Ishikawa (cell line): ENCODE measurements at regions not wholly inside any gene's neighbourhood (a gene's known extent, or its start where the extent isn't known, plus 50 kb on each side); places are given as distances from the start of the nearest gene placed in this dataset.

Source experiments
- CEBPB ChIP-seq: IDR thresholded peaks from 2 replicates; pipeline ENCODE4 v1.6.1; 2012
- CREB1 ChIP-seq: IDR thresholded peaks from 2 replicates; pipeline ENCODE4 v1.6.1; 2012; ENCODE audit warnings: low read depth
- EGR1 ChIP-seq: IDR thresholded peaks from 2 replicates; pipeline ENCODE4 v1.6.1; 2012
- EP300 ChIP-seq: IDR thresholded peaks from 2 replicates; pipeline ENCODE4 v1.6.1; 2012; ENCODE audit warnings: borderline replicate concordance
- RAD21 ChIP-seq: IDR thresholded peaks from 2 replicates; pipeline ENCODE4 v1.6.1; 2012; ENCODE audit warnings: low read depth
- TAF1 ChIP-seq: IDR thresholded peaks from 2 replicates; pipeline ENCODE4 v1.6.1; 2012; ENCODE audit warnings: low read depth, mild to moderate bottlenecking
- USF1 ChIP-seq: IDR thresholded peaks from 2 replicates; pipeline ENCODE4 v1.6.1; 2012
- TF ChIP-seq, protein P1 (sequence below): IDR thresholded peaks from 2 replicates; pipeline ENCODE4 v1.6.1; 2012; ENCODE audit warnings: low read depth, mild to moderate bottlenecking
- TF ChIP-seq, protein P2 (sequence below): IDR thresholded peaks from 2 replicates; pipeline ENCODE4 v1.6.1; 2012

- TF ChIP-seq EP300 (no peak), CEBPB (no peak), RAD21 (no peak), EGR1 (no peak), CREB1 (no peak), USF1 (no peak), TAF1 (no peak)
- TF ChIP-seq, protein P1, sequence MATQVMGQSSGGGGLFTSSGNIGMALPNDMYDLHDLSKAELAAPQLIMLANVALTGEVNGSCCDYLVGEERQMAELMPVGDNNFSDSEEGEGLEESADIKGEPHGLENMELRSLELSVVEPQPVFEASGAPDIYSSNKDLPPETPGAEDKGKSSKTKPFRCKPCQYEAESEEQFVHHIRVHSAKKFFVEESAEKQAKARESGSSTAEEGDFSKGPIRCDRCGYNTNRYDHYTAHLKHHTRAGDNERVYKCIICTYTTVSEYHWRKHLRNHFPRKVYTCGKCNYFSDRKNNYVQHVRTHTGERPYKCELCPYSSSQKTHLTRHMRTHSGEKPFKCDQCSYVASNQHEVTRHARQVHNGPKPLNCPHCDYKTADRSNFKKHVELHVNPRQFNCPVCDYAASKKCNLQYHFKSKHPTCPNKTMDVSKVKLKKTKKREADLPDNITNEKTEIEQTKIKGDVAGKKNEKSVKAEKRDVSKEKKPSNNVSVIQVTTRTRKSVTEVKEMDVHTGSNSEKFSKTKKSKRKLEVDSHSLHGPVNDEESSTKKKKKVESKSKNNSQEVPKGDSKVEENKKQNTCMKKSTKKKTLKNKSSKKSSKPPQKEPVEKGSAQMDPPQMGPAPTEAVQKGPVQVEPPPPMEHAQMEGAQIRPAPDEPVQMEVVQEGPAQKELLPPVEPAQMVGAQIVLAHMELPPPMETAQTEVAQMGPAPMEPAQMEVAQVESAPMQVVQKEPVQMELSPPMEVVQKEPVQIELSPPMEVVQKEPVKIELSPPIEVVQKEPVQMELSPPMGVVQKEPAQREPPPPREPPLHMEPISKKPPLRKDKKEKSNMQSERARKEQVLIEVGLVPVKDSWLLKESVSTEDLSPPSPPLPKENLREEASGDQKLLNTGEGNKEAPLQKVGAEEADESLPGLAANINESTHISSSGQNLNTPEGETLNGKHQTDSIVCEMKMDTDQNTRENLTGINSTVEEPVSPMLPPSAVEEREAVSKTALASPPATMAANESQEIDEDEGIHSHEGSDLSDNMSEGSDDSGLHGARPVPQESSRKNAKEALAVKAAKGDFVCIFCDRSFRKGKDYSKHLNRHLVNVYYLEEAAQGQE = no peak
- TF ChIP-seq, protein P2, sequence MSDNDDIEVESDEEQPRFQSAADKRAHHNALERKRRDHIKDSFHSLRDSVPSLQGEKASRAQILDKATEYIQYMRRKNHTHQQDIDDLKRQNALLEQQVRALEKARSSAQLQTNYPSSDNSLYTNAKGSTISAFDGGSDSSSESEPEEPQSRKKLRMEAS = no peak
These were observed 323.4 kb downstream of the RAB38 start for GRCh38 chr11:87851827-87852226.
